ENCODE measurements at regions not wholly inside any gene's neighbourhood (a gene's known extent, or its start where the extent isn't known, plus 50 kb on each side); places are given as distances from the start of the nearest gene placed in this dataset.

GRCh38 chrX:22758807-22759481 is 240.8 kb upstream of the DDX53 start:
- Histone ChIP-seq H3K9me3 (ENCODE audit: severe bottlenecking) (no peaks in the 10 kb centered on the region), H3K4me3 (ENCODE audit: low read depth, low read length) (no peak overlapping the region), H3K27ac (no peak overlapping the region), H3K27me3 (ENCODE audit: insufficient read depth, low read depth, severe bottlenecking) (peaks cover 4% of the 10 kb centered on the region), H3K36me3 (no peaks in the 10 kb centered on the region)
- TF ChIP-seq CTCF (IDR thresholded peaks at IDR 0.05; ENCODE audit: low read depth, low read length) = no peak
- DNase-seq = no peak

GRCh38 chrX:22760513-22761057 is 239.2 kb upstream of the DDX53 start:
- no peak for DNase-seq
- H3K4me3 ChIP-seq (ENCODE audit: low read depth, low read length) = no peak overlapping the region
- no peak overlapping the region for H3K27ac ChIP-seq
- H3K9me3 ChIP-seq (ENCODE audit: severe bottlenecking) = no peaks in the 10 kb centered on the region
- no peaks in the 10 kb centered on the region for H3K36me3 ChIP-seq
- H3K27me3 ChIP-seq (ENCODE audit: insufficient read depth, low read depth, severe bottlenecking) = no peaks in the 10 kb centered on the region
- TF ChIP-seq CTCF (IDR thresholded peaks at IDR 0.05; ENCODE audit: low read depth, low read length) = no peak

GRCh38 chrX:22788221-22788620 is 211.5 kb upstream of the DDX53 start:
- TF ChIP-seq CTCF (IDR thresholded peaks at IDR 0.05; ENCODE audit: low read depth, low read length) = no peak
- no peak for DNase-seq
- H3K4me3 ChIP-seq (ENCODE audit: low read depth, low read length) = no peak overlapping the region
- no peak overlapping the region for H3K27ac ChIP-seq
- H3K27me3 ChIP-seq (ENCODE audit: insufficient read depth, low read depth, severe bottlenecking) = no peaks in the 10 kb centered on the region
- no peaks in the 10 kb centered on the region for H3K9me3 ChIP-seq (ENCODE audit: severe bottlenecking)
- H3K36me3 ChIP-seq = no peaks in the 10 kb centered on the region

GRCh38 chrX:22795671-22796070 is 204.1 kb upstream of the DDX53 start:
- H3K4me3 ChIP-seq (ENCODE audit: low read depth, low read length) = no peak overlapping the region
- H3K36me3 ChIP-seq = no peaks in the 10 kb centered on the region
- no peak for DNase-seq
- no peaks in the 10 kb centered on the region for H3K27me3 ChIP-seq (ENCODE audit: insufficient read depth, low read depth, severe bottlenecking)
- TF ChIP-seq CTCF (IDR thresholded peaks at IDR 0.05; ENCODE audit: low read depth, low read length) = no peak
- H3K27ac ChIP-seq = no peak overlapping the region
- H3K9me3 ChIP-seq (ENCODE audit: severe bottlenecking) = no peaks in the 10 kb centered on the region

- no peak for DNase-seq
- H3K27ac ChIP-seq = no peak overlapping the region
- TF ChIP-seq CTCF (IDR thresholded peaks at IDR 0.05; ENCODE audit: low read depth, low read length) = no peak
- no peaks in the 10 kb centered on the region for H3K27me3 ChIP-seq (ENCODE audit: insufficient read depth, low read depth, severe bottlenecking)
- no peak overlapping the region for H3K4me3 ChIP-seq (ENCODE audit: low read depth, low read length)
- no peaks in the 10 kb centered on the region for H3K9me3 ChIP-seq (ENCODE audit: severe bottlenecking)
- H3K36me3 ChIP-seq = no peaks in the 10 kb centered on the region
Measured at GRCh38 chrX:22800360-22800759, 199.4 kb upstream of the DDX53 start.

GRCh38 chrX:22800806-22801205 is 199.0 kb upstream of the DDX53 start:
- no peaks in the 10 kb centered on the region for H3K27me3 ChIP-seq (ENCODE audit: insufficient read depth, low read depth, severe bottlenecking)
- no peaks in the 10 kb centered on the region for H3K9me3 ChIP-seq (ENCODE audit: severe bottlenecking)
- no peak for DNase-seq
- no peak overlapping the region for H3K4me3 ChIP-seq (ENCODE audit: low read depth, low read length)
- no peak overlapping the region for H3K27ac ChIP-seq
- TF ChIP-seq CTCF (IDR thresholded peaks at IDR 0.05; ENCODE audit: low read depth, low read length) = no peak
- H3K36me3 ChIP-seq = no peaks in the 10 kb centered on the region

Data from WERI-Rb-1 (cell line).